Activated naive CD4-positive, alpha-beta T cell treated with anti-CD3 and anti-CD28 coated beads, Interleukin-2, amount 10 ng/mL, durations not matched to agents 7 days and 5 days (primary cell): ENCODE measurements at regions not wholly inside any gene's neighbourhood (a gene's known extent, or its start where the extent isn't known, plus 50 kb on each side); places are given as distances from the start of the nearest gene placed in this dataset.

ENCODE experiments used
- CTCF ChIA-PET: fragments of 350-600 bp; sonication (Branson Sonifier 250); formaldehyde crosslinking; loops from one replicate; lab custom pipeline; 2021; ENCODE audit warnings: antibody characterized with exemption; lab: Charles Lee
- DNase-seq: peaks from one replicate; pipeline ENCODE4 v3.0.0-alpha.2; 2020
- H3K27ac Mint-ChIP-seq: one replicate; pipeline ENCODE4 v1.8.0; 2021; ENCODE audit warnings: mild to moderate bottlenecking, moderate library complexity, mixed read lengths
- H3K27me3 Mint-ChIP-seq: one replicate; pipeline ENCODE4 v1.8.0; 2021; ENCODE audit warnings: mild to moderate bottlenecking, mixed read lengths
- H3K36me3 Mint-ChIP-seq: one replicate; pipeline ENCODE4 v1.8.0; 2021; ENCODE audit warnings: mixed read lengths
- H3K4me1 Mint-ChIP-seq: one replicate; pipeline ENCODE4 v1.8.0; 2021; ENCODE audit warnings: mixed read lengths
- H3K4me3 Mint-ChIP-seq: one replicate; pipeline ENCODE4 v1.8.0; 2021; ENCODE audit warnings: mild to moderate bottlenecking, moderate library complexity, mixed read lengths
- H3K9me3 Mint-ChIP-seq: one replicate; pipeline ENCODE4 v1.8.0; 2021; ENCODE audit warnings: mixed read lengths

DNA sequence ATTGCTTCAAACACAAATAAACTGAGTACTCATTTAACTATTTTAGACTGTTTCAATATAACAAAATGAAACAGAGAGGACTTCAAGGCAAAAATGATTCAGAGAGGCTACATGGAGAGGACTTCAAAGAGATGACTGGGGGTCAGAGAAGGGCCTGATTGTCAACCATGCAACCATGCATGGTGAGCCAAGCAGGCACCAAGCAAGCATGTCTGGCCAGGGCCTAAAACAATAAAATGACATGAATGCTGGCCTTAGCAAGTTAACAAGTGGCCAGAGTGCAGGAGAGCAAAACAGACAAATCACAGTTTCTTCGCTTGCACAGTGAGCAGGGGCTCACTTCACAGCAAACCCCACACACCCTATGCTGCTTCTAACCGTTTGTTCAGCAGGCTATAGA lies 356.5 kb upstream of the MTPN start:
- Mint-ChIP-seq H3K4me3 (no peak overlapping the region), H3K27ac (no peak overlapping the region), H3K9me3 (no peaks in the 10 kb centered on the region), H3K27me3 (no peaks in the 10 kb centered on the region), H3K4me1 (no peaks in the 10 kb centered on the region), H3K36me3 (no peaks in the 10 kb centered on the region)
- CTCF ChIA-PET: no interaction called here
- no peak for DNase-seq

- H3K4me3 Mint-ChIP-seq: no peak overlapping the region
- no peaks in the 10 kb centered on the region for H3K27me3 Mint-ChIP-seq
- H3K4me1 Mint-ChIP-seq: no peaks in the 10 kb centered on the region
- no peak overlapping the region for H3K27ac Mint-ChIP-seq
- H3K36me3 Mint-ChIP-seq: no peaks in the 10 kb centered on the region
- CTCF ChIA-PET: no interaction called here
- no peak for DNase-seq
- no peaks in the 10 kb centered on the region for H3K9me3 Mint-ChIP-seq
Observed at GRCh38 chr7:136326045-136326609, 349.0 kb upstream of the MTPN start.

DNA sequence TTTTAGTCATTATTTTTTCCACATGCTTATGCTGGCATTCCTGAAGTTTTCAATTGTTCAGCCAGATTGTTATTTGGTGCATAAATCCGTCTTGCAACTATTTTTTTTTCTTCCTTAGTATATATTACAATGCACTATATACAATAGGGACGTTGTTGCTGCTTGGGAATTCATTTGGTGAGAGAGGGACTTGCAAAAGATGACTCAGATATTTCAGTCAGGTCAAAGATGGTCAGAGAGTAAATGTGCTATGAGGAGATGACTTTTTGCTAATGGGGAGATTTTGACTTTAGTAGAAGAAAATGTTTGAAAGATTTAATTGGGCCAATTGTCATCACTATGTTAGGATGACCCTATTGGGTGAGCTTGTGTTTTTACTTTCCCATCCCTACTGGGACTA lies 348.4 kb upstream of the MTPN start:
- no peak for DNase-seq
- Mint-ChIP-seq H3K36me3 (no peaks in the 10 kb centered on the region), H3K27ac (no peak overlapping the region)

DNA sequence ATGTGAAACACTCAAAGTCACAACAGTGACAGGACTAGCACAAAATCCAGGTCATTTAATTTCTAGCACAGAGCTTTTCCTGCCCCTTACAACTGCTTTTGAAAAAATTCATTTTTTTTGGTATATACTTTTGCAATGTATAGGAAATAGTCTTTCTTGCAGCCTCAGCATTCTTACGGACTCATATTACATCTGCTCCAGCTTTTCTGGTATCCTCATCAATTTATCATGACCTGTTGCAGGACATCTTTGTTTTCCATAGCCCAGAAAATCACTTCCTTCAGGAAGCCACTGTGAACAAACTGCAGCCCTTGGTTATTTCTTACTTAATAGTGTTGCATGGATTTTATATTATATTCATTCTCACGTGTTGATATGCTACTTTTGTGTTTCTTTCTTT lies 347.9 kb upstream of the MTPN start:
- H3K4me3 Mint-ChIP-seq: no peak overlapping the region
- H3K36me3 Mint-ChIP-seq: no peaks in the 10 kb centered on the region
- CTCF ChIA-PET: no interaction called here
- no peaks in the 10 kb centered on the region for H3K4me1 Mint-ChIP-seq
- H3K27me3 Mint-ChIP-seq: no peaks in the 10 kb centered on the region
- no peak overlapping the region for H3K27ac Mint-ChIP-seq
- peaks cover 5% of the 10 kb centered on the region for H3K9me3 Mint-ChIP-seq
- no peak for DNase-seq

More for the DNA sequence above, 348.4 kb upstream of the MTPN start:
- Mint-ChIP-seq H3K27me3 (no peaks in the 10 kb centered on the region), H3K4me3 (no peak overlapping the region), H3K4me1 (no peaks in the 10 kb centered on the region), H3K9me3 (peaks cover 2% of the 10 kb centered on the region)
- CTCF ChIA-PET: no interaction called here

GRCh38 chr7:136324073-136324704 lies 347.0 kb upstream of the MTPN start:
- DNase-seq: no peak
- H3K4me3 Mint-ChIP-seq: no peak overlapping the region
- H3K9me3 Mint-ChIP-seq: peaks cover 6% of the 10 kb centered on the region
- H3K36me3 Mint-ChIP-seq: no peaks in the 10 kb centered on the region
- no peaks in the 10 kb centered on the region for H3K4me1 Mint-ChIP-seq
- CTCF ChIA-PET: no interaction called here
- no peaks in the 10 kb centered on the region for H3K27me3 Mint-ChIP-seq
- H3K27ac Mint-ChIP-seq: no peak overlapping the region

DNA sequence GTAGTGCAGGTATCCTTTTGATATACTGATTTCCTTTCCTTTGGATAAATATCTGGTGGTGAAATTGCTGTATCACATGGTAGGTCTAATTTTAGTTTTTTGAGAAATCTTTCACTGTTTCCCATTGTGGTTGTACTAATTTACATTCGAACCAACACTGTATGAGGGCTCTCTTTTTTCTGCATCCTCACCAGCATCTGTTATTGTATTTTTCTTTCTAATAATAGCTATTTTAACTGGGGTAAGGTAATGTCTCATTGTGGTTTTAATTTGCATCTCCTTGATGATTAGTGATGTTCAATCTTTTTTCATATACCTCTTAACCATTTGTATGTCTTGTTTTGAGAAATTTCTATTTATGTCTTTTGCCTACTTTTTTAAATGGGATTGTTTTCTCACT lies 335.4 kb upstream of the MTPN start:
- Mint-ChIP-seq H3K4me3 (no peak overlapping the region), H3K9me3 (peaks cover 7% of the 10 kb centered on the region), H3K36me3 (no peaks in the 10 kb centered on the region), H3K27me3 (no peaks in the 10 kb centered on the region), H3K27ac (no peak overlapping the region), H3K4me1 (no peaks in the 10 kb centered on the region)
- no peak for DNase-seq
- CTCF ChIA-PET: no interaction called here

DNA sequence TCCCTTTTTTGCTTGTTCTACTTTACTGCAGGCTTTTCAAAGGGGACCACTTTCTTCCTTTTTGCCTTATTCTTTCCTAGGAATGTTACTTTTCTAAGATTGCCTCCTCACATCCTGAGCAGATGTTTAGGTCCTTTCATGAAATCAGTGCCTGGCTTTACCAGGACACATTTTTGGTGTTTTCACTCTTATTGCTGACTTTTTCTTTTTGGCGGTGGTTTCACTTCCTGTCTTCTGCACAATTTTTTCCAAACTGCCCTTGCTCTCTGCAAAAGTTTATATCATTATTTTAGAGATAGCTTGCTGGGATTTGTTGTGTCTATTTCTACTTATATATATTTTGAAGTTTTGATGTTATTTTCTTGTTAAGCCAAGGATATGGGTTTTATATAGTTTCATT lies 332.2 kb upstream of the MTPN start:
- CTCF ChIA-PET: no interaction called here
- H3K27me3 Mint-ChIP-seq: no peaks in the 10 kb centered on the region
- H3K4me1 Mint-ChIP-seq: no peaks in the 10 kb centered on the region
- no peak overlapping the region for H3K27ac Mint-ChIP-seq
- H3K4me3 Mint-ChIP-seq: no peak overlapping the region
- H3K36me3 Mint-ChIP-seq: no peaks in the 10 kb centered on the region
- DNase-seq: no peak
- peaks cover 5% of the 10 kb centered on the region for H3K9me3 Mint-ChIP-seq

- CTCF ChIA-PET: no interaction called here
- H3K9me3 Mint-ChIP-seq: peaks cover 6% of the 10 kb centered on the region
- no peaks in the 10 kb centered on the region for H3K4me1 Mint-ChIP-seq
- H3K36me3 Mint-ChIP-seq: no peaks in the 10 kb centered on the region
- no peak overlapping the region for H3K27ac Mint-ChIP-seq
- no peaks in the 10 kb centered on the region for H3K27me3 Mint-ChIP-seq
- H3K4me3 Mint-ChIP-seq: no peak overlapping the region
- no peak for DNase-seq
Observed at GRCh38 chr7:136308230-136308629, 331.1 kb upstream of the MTPN start.

DNA sequence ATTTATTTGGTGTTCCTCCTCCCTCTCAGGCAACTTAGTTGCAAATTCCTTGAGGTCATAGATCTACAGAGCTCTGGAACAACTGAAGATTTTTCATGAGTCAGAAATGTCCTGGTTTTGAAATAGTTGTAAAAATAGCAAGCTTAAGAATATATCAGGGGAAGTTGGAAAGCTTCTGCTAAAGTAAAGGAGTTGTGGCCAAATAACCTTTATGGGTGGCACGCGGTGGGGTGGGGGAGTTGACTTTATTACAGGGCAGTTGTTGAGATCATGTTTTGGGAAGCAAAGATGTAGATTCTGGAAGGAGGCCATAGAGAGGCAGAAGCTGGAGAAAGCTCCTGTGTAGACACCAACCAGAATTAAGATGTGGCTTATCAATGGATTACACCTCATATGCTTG lies 326.0 kb upstream of the MTPN start:
- Mint-ChIP-seq H3K9me3 (peaks cover 10% of the 10 kb centered on the region), H3K4me3 (no peak overlapping the region), H3K27me3 (no peaks in the 10 kb centered on the region), H3K36me3 (no peaks in the 10 kb centered on the region), H3K4me1 (no peaks in the 10 kb centered on the region), H3K27ac (no peak overlapping the region)
- CTCF ChIA-PET: no interaction called here
- DNase-seq: no peak

DNA sequence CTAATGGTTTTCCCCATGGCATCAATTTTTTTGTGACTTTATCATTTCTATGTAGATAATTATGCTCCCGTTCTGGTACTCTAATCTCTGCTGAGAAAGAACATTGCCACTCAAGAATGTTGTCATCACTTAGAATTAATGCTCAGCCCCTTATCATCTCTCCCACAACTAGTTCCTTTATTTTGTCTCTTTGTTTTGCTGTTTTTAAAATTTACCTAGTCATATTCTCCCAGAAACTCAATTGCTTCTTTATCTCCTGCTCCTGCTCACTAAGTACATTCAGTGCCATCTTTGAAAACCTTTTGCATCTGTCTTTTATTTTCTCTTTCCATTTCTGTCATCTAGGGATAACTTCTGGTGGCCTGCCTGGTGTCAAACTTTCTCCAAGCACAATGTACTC lies 324.9 kb upstream of the MTPN start:
- no peaks in the 10 kb centered on the region for H3K27me3 Mint-ChIP-seq
- CTCF ChIA-PET: no interaction called here
- DNase-seq: no peak
- H3K9me3 Mint-ChIP-seq: peaks cover 10% of the 10 kb centered on the region
- no peak overlapping the region for H3K4me3 Mint-ChIP-seq
- no peaks in the 10 kb centered on the region for H3K36me3 Mint-ChIP-seq
- no peak overlapping the region for H3K27ac Mint-ChIP-seq
- no peaks in the 10 kb centered on the region for H3K4me1 Mint-ChIP-seq

- no peaks in the 10 kb centered on the region for H3K4me1 Mint-ChIP-seq
- H3K27ac Mint-ChIP-seq: no peak overlapping the region
- DNase-seq: no peak
- CTCF ChIA-PET: no interaction called here
- peaks cover 2% of the 10 kb centered on the region for H3K9me3 Mint-ChIP-seq
- H3K36me3 Mint-ChIP-seq: no peaks in the 10 kb centered on the region
- no peaks in the 10 kb centered on the region for H3K27me3 Mint-ChIP-seq
- H3K4me3 Mint-ChIP-seq: no peak overlapping the region
Observed at GRCh38 chr7:136294977-136295376, 317.8 kb upstream of the MTPN start.

DNA sequence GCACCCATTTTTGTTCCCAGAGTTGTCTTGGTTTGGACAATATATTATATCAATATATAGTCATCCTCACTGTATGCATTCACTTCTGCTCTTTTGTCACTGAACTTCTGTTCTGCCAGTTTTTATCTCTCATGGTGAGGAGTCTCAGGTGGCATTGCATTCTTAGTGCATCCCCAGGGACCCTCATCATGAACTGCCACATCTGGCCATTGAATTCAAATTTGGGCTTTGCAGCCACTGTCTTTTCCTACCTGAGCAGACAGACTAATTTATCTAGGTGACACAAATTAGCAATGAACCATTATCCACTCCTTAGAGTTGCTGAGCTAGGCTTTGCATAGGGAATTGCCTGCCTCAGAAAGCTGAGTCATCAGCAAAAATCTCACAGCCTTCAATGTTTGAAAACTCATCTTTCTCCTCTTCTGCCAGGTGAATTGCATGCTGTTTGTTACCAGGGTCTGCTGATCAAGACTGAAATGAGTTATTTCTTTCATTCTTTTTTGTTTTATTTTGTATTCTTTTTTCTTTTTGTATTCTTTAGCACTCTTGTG lies 316.8 kb upstream of the MTPN start:
- peaks cover 2% of the 10 kb centered on the region for H3K9me3 Mint-ChIP-seq
- no peak for DNase-seq
- no peak overlapping the region for H3K27ac Mint-ChIP-seq
- no peaks in the 10 kb centered on the region for H3K4me1 Mint-ChIP-seq
- CTCF ChIA-PET: no interaction called here
- no peak overlapping the region for H3K4me3 Mint-ChIP-seq
- H3K27me3 Mint-ChIP-seq: no peaks in the 10 kb centered on the region
- no peaks in the 10 kb centered on the region for H3K36me3 Mint-ChIP-seq

GRCh38 chr7:136293272-136293671 lies 316.1 kb upstream of the MTPN start:
- Mint-ChIP-seq H3K9me3 (peaks cover 2% of the 10 kb centered on the region), H3K27ac (no peak overlapping the region), H3K27me3 (no peaks in the 10 kb centered on the region), H3K4me3 (no peak overlapping the region), H3K36me3 (no peaks in the 10 kb centered on the region), H3K4me1 (no peaks in the 10 kb centered on the region)
- no peak for DNase-seq
- CTCF ChIA-PET: no interaction called here

DNA sequence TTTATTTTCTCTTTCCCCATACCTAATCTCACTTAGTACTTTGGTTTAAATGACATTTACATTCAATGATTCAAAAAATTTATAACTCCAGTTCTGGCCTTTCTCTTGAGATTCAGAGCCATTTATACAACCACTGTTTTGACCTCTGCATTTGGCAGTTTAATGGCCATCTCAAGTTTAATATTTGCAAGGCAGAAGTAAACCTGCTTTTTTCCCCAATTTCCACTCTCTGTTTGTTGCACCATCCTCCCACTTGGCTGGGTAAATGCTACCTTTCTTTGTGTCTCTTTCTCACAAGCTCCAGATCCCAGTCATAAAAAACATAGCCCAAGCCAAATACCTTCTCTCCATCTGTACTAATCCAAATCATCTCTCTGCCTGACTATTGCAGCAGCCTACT lies 315.2 kb upstream of the MTPN start:
- no peak for DNase-seq
- H3K4me1 Mint-ChIP-seq: no peaks in the 10 kb centered on the region
- no peaks in the 10 kb centered on the region for H3K36me3 Mint-ChIP-seq
- H3K4me3 Mint-ChIP-seq: no peak overlapping the region
- no peaks in the 10 kb centered on the region for H3K27me3 Mint-ChIP-seq
- H3K9me3 Mint-ChIP-seq: peaks cover 2% of the 10 kb centered on the region
- CTCF ChIA-PET: no interaction called here
- no peak overlapping the region for H3K27ac Mint-ChIP-seq

GRCh38 chr7:136290351-136290750 lies 313.2 kb upstream of the MTPN start:
- H3K9me3 Mint-ChIP-seq: peaks cover 2% of the 10 kb centered on the region
- no peak for DNase-seq
- no peaks in the 10 kb centered on the region for H3K4me1 Mint-ChIP-seq
- CTCF ChIA-PET: no interaction called here
- H3K27ac Mint-ChIP-seq: no peak overlapping the region
- no peaks in the 10 kb centered on the region for H3K36me3 Mint-ChIP-seq
- no peak overlapping the region for H3K4me3 Mint-ChIP-seq
- H3K27me3 Mint-ChIP-seq: no peaks in the 10 kb centered on the region
